Keratinocyte (primary cell): ENCODE measurements at regions not wholly inside any gene's neighbourhood (a gene's known extent, or its start where the extent isn't known, plus 50 kb on each side); places are given as distances from the start of the nearest gene placed in this dataset.

Experiments
- DNase-seq: peaks from one replicate; pipeline ENCODE4 v3.0.0-alpha.2; 2011; ENCODE audit warnings: low read depth, missing footprints, low spot score
- FAIRE-seq: peaks from 2 replicates; lab custom pipeline; 2011; peaks lifted over from hg19 to GRCh38; lab: Jason Lieb, UNC
- H2AFZ ChIP-seq: 2 replicates; pipeline ENCODE4 v1.6.0; 2012; ENCODE audit warnings: low read length, control low read depth, inconsistent platforms; ENCODE audit not compliant: control insufficient read depth
- H3K27ac ChIP-seq: 2 replicates; pipeline ENCODE4 v1.5.1; 2011; ENCODE audit warnings: low read length; ENCODE audit not compliant: control insufficient read depth, insufficient read depth
- H3K27me3 ChIP-seq: 3 replicates; pipeline ENCODE4 v1.6.0; 2011; ENCODE audit warnings: low read length; ENCODE audit not compliant: control insufficient read depth, insufficient read depth; ENCODE audit errors: extremely low read depth
- H3K36me3 ChIP-seq, 2 experiments: 2 replicates in 1 of 2; 3 replicates in 1 of 2; pipeline ENCODE4 v1.5.1; 2011; ENCODE audit warnings: low read length in 2 of 2, mild to moderate bottlenecking in 1 of 2; ENCODE audit not compliant: control insufficient read depth in 2 of 2, insufficient read depth in 2 of 2; ENCODE audit errors: extremely low read depth in 1 of 2
- H3K4me1 ChIP-seq: 3 replicates; pipeline ENCODE4 v1.5.1; 2011; ENCODE audit warnings: low read length; ENCODE audit not compliant: control insufficient read depth, insufficient read depth; ENCODE audit errors: extremely low read depth
- H3K4me2 ChIP-seq: 3 replicates; pipeline ENCODE4 v1.6.0; 2011; ENCODE audit warnings: low read depth, low read length; ENCODE audit not compliant: control insufficient read depth, insufficient read depth; ENCODE audit errors: extremely low read depth
- H3K4me3 ChIP-seq, 3 experiments: fragments of 200-600 bp in 1 of 3; sonication (generic) in 1 of 3; 2 replicates in 2 of 3; 3 replicates in 1 of 3; pipeline ENCODE4 v1.5.1; 2011 to 2016; ENCODE audit warnings: low read length in 3 of 3, mild to moderate bottlenecking in 3 of 3, control low read depth in 2 of 3, inconsistent platforms in 1 of 3, low read depth in 1 of 3, mixed read lengths in 1 of 3, mixed run types in 1 of 3, moderate library complexity in 1 of 3; ENCODE audit not compliant: control insufficient read depth in 2 of 3, insufficient read depth in 2 of 3; ENCODE audit errors: extremely low read depth in 1 of 3
- H3K79me2 ChIP-seq: 2 replicates; pipeline ENCODE4 v1.6.0; 2012; ENCODE audit warnings: low read length; ENCODE audit not compliant: control insufficient read depth, insufficient read depth
- H3K9ac ChIP-seq: 3 replicates; pipeline ENCODE4 v1.6.0; 2011; ENCODE audit warnings: low read length; ENCODE audit not compliant: control insufficient read depth, insufficient read depth; ENCODE audit errors: extremely low read depth
- H3K9me1 ChIP-seq: 3 replicates; pipeline ENCODE4 v1.6.0; 2011; ENCODE audit warnings: low read length; ENCODE audit not compliant: control insufficient read depth, insufficient read depth; ENCODE audit errors: extremely low read depth
- H3K9me3 ChIP-seq: 2 replicates; pipeline ENCODE4 v1.5.1; 2012; ENCODE audit warnings: low read depth, low read length; ENCODE audit not compliant: control insufficient read depth
- H4K20me1 ChIP-seq: 3 replicates; pipeline ENCODE4 v1.6.0; 2011; ENCODE audit warnings: low read length; ENCODE audit not compliant: control insufficient read depth, insufficient read depth; ENCODE audit errors: extremely low read depth
- EZH2 ChIP-seq: IDR thresholded peaks from one replicate; pipeline ENCODE4 v1.6.1; 2012; ENCODE audit warnings: inconsistent platforms, mild to moderate bottlenecking, low read length, moderate library complexity
- dilution Hi-C: fragments of 300-500 bp; cut with MboI; formaldehyde crosslinking; loops from one replicate; pipeline ENCODE4 v1.7.0; 2020; ENCODE audit warnings: low sequenced_read_pairs; ENCODE audit not compliant: extremely low pct_ligation_motif_present
- TF ChIP-seq, protein P1 (sequence below), 3 experiments: IDR thresholded peaks in 1 of 3; conservative IDR thresholded peaks in 1 of 3; optimal IDR thresholded peaks in 1 of 3; 2 replicates in 2 of 3; 3 replicates in 1 of 3; pipeline versions ENCODE3 to v1.5.1; 2011; ENCODE audit warnings: low read length in 3 of 3, mild to moderate bottlenecking in 3 of 3, moderate library complexity in 2 of 3, control low read depth in 1 of 3, inconsistent platforms in 1 of 3; ENCODE audit not compliant: insufficient read depth in 2 of 3; ENCODE audit errors: extremely low read depth in 1 of 3

DNA sequence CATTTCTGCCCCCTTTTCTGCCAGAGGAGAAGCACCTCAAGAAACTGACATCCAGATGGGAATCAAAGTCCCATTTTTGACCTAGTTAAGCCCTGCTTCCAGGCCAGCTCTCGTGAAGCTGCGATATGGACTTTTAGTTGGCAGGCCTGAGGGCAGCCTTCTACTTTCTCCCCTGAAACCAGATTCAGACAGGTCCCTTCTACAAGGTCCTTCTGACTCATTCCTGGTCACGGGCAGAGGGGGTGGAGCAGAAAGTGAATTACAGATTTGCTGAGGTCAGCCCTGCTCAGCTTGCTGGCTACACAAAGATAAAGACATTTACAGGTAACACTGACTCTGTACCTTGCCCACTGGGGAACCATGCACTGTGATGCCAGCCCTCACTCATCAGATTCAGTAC lies 52.8 kb upstream of the TUT7 start:
- peak; percentile 88 for FAIRE-seq
- Histone ChIP-seq H3K36me3 (no peaks in the 10 kb centered on the region), H3K9me3 (no peaks in the 10 kb centered on the region), H4K20me1 (no peaks in the 10 kb centered on the region), H3K27ac (peak overlapping the region; percentile 95), H3K4me3 (peak overlapping the region in 2 of 3 experiments; percentile 35 to 43), H3K4me1 (peaks cover 35% of the 10 kb centered on the region), H3K9me1 (no peaks in the 10 kb centered on the region), H3K79me2 (no peaks in the 10 kb centered on the region), H3K27me3 (no peaks in the 10 kb centered on the region), H2AFZ (no peak overlapping the region), H3K9ac (peak overlapping the region; percentile 75), H3K4me2 (peak overlapping the region; percentile 88)
- TF ChIP-seq, protein P1, sequence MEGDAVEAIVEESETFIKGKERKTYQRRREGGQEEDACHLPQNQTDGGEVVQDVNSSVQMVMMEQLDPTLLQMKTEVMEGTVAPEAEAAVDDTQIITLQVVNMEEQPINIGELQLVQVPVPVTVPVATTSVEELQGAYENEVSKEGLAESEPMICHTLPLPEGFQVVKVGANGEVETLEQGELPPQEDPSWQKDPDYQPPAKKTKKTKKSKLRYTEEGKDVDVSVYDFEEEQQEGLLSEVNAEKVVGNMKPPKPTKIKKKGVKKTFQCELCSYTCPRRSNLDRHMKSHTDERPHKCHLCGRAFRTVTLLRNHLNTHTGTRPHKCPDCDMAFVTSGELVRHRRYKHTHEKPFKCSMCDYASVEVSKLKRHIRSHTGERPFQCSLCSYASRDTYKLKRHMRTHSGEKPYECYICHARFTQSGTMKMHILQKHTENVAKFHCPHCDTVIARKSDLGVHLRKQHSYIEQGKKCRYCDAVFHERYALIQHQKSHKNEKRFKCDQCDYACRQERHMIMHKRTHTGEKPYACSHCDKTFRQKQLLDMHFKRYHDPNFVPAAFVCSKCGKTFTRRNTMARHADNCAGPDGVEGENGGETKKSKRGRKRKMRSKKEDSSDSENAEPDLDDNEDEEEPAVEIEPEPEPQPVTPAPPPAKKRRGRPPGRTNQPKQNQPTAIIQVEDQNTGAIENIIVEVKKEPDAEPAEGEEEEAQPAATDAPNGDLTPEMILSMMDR (optimal IDR thresholded peaks at IDR 0.05 in 1 of 3, IDR thresholded peaks at IDR 0.05 in 1 of 3, conservative IDR thresholded peaks at IDR 0.05 in 1 of 3; ENCODE audit: extremely low read depth in 1 of 3, insufficient read depth in 2 of 3, low read length in 3 of 3): no peak
- TF ChIP-seq EZH2: no peak
- dilution Hi-C loops: no loop called here
- peak; percentile 61 for DNase-seq

DNA sequence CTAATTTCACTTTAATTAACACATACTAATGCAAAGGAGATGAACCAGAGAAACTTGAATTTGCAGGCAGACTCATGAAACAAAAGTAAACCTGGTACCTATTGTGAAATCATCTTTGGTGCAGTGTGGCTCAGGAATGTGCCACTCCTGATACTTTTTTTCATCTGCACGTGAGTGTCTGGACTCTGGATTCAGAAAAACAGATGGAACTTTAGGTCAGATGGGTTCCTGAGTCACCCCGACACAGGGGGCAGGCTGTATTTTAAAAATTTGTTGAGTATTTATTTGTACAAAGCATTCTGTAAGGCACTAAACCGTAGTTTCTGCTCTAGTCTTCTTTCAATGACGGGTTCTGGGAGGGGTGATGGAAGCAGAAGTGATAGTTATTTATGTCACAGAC lies 52.2 kb upstream of the TUT7 start:
- dilution Hi-C loops: no loop called here
- peak; percentile 48 for DNase-seq
- Histone ChIP-seq H3K27me3 (no peaks in the 10 kb centered on the region), H3K9me1 (no peaks in the 10 kb centered on the region), H3K36me3 (no peaks in the 10 kb centered on the region), H2AFZ (peak overlapping the region; percentile 32), H4K20me1 (no peaks in the 10 kb centered on the region), H3K9me3 (no peaks in the 10 kb centered on the region), H3K9ac (peak overlapping the region; percentile 75), H3K4me3 (peak overlapping the region in 2 of 3 experiments; percentile 35 to 43), H3K27ac (peak overlapping the region; percentile 95), H3K4me1 (peaks cover 35% of the 10 kb centered on the region), H3K4me2 (peak overlapping the region; percentile 88), H3K79me2 (no peaks in the 10 kb centered on the region)
- TF ChIP-seq, protein P1 (optimal IDR thresholded peaks at IDR 0.05 in 1 of 3, IDR thresholded peaks at IDR 0.05 in 1 of 3, conservative IDR thresholded peaks at IDR 0.05 in 1 of 3; ENCODE audit: extremely low read depth in 1 of 3, insufficient read depth in 2 of 3, low read length in 3 of 3): no peak
- no peak for TF ChIP-seq EZH2
- FAIRE-seq: peak; percentile 36
